ENCODE measurements at regions not wholly inside any gene's neighbourhood (a gene's known extent, or its start where the extent isn't known, plus 50 kb on each side); places are given as distances from the start of the nearest gene placed in this dataset.
"Not testable (repeated sequence)": the region's sequence is repeated elsewhere in the genome, so short reads cannot be mapped to it uniquely, and the experiment has no call there.

GRCh38 chr1:113185463-113186104, 112.6 kb downstream of the LRIG2 start:
- no peak for DNase-seq (ENCODE audit: low read depth in 4 of 4, low spot score in 3 of 4)

DNA sequence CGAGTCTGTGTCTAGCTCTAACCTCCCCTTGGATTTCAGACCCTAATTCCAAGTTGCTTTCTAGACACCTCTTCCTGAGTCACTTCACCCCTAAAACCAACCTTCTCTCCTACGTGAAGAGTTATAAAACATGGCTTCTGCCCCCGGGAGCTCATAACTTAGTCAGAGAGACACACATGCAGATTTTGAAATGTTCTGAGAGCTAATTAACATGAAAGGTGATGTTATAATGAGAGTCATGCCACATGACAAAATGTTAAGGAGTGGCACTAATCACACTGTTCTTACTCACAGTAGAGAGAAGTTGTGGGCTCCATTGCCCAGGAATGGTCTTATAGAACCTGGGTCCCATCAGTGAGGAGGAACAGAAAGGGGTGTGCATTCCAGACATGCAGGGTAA, 117.1 kb downstream of the LRIG2 start:
- no peak for DNase-seq (ENCODE audit: low read depth in 4 of 4, low spot score in 3 of 4)

GRCh38 chr1:113190930-113191329, 117.9 kb downstream of the LRIG2 start:
- no peak for DNase-seq (ENCODE audit: low read depth in 4 of 4, low spot score in 3 of 4)

DNA sequence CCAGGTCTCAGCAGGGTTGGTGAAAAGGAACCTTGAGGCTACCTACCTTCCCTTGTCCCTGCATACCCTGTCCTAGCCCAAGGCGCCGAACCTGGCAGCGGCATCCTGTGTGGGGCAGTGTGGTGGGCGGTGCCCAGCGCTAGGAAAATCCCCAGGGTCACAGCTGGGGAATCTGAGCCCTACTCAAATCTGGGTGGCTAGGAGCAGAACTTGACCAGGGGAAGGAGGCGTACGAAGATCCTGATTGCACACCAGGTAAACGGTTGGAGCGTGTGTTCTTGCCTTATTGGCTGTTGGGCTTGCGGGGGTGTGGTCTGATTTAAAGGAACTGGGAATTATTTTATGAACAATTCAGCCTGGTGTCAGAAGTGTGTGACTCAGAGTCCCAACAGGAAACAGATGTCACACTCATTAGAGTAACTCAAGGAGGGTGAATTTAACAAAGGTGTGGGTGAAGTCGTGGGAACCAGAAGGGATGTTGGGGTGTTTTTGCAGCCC, 118.6 kb downstream of the LRIG2 start:
- DNase-seq (ENCODE audit: low read depth in 4 of 4, low spot score in 3 of 4) = no peak

GRCh38 chr1:113192242-113192641, 119.2 kb downstream of the LRIG2 start:
- no peak for DNase-seq (ENCODE audit: low read depth in 4 of 4, low spot score in 3 of 4)

- no peak for DNase-seq (ENCODE audit: low read depth in 4 of 4, low spot score in 3 of 4)
These were observed 120.0 kb downstream of the LRIG2 start for GRCh38 chr1:113192980-113193379.

DNA sequence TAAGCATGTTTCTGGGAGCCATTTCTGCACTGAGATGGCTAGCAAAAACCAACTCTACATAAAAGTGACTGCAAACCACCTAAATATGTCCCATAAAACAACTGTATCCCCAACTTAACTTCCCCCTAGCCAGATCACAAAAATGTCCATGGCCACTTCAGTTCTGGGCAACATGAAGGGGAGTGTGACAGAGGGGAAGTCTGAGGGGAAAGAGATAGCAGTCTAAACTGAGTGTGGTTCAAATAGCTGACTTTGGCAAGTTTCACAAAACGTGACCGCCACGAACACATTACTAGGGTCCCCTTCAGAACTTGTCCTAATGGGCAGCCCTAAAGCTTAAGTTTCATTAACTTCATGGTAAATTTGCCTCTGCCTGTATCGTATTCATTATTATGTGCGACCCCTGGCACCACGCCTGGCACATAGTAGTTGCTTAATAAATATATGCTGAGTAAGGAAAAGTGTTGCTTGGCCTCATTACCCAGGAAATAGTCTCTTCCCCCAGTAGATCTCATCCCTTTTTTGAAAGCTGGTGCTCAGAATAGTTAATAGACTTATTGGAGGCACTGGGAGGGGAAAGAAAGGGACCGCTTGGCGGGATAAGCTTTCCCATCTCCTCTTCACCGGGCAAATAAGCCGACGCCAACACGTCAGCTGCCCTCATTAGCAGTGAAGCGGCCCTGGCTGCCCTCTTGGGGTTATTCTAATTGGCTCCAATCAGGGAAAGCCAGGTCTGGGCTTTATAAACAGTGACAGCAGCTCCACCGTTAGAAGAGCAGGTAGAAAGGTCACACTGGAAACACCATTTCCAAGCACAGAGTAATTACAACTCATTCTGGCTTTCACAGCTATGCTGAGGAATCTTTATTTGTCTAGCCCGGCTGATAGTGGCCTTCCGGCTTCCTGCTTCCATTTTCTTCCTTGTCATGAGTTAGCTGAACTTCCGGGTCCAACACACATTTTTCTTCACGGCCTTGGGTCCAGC, 122.1 kb downstream of the LRIG2 start:
- DNase-seq (ENCODE audit: low read depth in 4 of 4, low spot score in 3 of 4) = no peak

DNA sequence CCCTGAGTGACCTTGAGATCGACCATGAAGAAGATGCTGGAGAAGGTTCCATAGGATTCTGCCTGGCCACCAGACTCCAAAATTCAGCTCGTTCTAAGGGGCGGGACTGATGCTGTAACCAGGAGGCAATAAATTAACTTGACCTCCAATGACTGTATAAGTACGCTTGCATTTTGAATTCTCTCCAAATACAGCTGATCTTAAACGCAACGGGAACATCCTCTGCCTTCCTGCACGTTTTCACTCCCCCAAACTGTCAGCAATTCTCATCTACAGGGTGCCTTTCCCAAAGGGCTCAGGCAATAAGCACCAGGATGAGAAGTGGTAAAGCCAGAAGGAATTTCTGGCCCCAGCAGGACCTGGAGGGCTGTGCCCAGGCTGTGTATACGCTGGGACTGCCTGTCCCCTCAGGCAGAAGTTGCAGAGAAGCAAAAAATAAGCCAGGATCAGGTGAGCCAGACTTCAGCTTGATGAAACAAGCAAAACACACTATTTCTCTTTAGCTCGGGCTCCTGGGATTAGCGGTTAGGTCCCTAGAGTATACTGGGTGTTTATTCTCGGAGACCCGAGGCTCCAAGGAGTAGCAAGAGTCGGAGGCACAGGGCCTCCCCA, 124.8 kb downstream of the LRIG2 start:
- no peak for DNase-seq (ENCODE audit: low read depth in 4 of 4, low spot score in 3 of 4)

DNA sequence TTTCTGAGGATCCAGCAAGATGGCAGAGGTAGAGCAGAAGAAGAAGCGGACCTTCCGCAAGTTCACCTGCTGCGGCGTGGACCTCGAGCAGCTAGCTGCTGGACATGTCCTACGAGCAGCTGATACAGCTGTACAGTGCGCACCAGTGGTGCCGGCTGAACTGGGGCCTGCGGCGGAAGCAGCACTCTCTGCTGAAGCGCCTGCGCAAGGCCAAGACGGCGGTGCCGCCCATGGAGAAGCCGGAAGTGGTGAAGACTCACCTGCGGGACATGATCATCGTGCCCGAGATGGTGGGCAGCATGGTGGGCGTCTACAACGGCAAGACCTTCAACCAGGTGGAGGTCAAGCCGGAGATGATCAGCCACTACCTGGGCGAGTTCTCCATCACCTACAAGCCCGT, 125.8 kb downstream of the LRIG2 start:
- DNase-seq (ENCODE audit: low read depth in 4 of 4, low spot score in 3 of 4) = no peak

- DNase-seq (ENCODE audit: low read depth in 4 of 4, low spot score in 3 of 4) = no peak
These were observed 126.9 kb downstream of the LRIG2 start for GRCh38 chr1:113199760-113200455.

DNA sequence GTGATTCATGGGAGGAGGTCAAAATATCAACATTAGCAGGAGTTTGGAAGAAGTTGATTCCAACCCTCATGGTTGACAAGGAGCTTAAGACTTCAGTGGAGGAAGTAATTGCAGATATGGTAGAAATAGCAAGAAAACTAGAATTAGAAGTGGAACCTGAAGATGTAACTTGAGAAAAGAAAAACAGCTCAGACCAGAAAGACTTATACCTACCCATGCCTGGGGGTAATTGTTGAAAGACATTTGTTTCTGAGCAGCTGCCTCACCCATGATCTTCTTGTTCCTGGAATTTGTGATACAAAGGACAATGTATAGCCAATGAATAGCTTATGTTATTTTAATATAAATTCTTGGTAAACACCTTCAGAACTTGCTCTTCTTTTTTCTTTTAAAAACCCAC, 128.6 kb downstream of the LRIG2 start:
- DNase-seq (ENCODE audit: low read depth in 4 of 4, low spot score in 3 of 4) = no peak

DNA sequence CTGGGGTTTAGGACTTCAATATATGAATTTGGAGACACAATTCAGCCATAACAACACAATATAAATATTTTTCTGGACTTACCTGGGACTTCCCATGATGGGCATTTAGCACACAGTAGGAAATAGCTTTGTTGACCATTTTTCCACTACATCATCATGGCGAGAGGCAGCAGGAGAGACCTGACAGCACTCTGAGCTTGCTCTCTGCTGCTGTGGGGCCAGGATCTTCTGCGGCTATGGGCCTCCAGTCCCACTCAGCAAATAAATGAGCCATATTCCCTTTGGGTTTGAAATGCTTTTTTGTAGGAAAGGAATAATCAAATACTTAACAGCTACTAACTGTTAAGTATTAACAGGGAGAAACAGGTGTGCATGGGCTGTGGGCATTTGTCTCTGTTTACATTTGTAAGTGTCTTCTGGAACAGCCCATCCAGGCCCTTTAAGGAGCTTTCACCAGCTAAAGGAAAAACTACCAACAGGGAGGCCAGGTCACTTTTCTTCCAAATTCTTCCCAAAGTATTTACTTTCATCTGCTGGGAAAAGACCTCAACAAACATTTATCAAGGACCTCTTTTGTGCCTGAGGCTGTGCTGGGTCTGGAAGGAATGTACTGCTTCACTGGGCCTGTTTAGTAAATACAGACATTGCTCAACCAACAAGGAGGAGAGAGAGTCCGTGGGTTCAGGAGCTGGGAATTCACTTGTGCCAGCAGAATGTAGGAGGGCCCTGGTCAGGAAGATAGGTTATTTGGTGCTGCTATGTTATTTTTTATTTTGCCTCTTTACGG, 133.2 kb downstream of the LRIG2 start:
- no peak for DNase-seq (ENCODE audit: low read depth in 4 of 4, low spot score in 3 of 4)

DNA sequence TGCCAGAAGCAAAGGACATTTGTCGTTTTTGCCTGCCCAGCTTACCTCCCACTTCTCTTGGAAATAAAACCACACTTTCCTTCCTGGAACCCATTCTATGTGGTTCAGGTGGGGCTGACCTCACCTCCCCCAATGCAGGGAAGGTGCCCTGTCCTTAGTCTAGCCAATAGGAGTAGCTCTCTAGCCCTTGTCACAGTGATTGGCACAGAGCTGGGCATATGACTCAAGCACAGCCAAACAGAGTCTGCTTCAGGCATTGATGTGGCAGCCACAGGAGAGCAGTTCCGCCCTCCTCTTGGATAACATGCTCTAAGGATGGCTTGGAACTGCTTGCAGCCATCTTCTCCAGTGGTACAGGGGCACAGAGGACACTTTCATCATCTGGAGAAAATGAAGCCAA, 134.0 kb downstream of the LRIG2 start:
- DNase-seq (ENCODE audit: low read depth in 4 of 4, low spot score in 3 of 4) = no peak

GRCh38 chr1:113207457-113207856, 134.5 kb downstream of the LRIG2 start:
- DNase-seq (ENCODE audit: low read depth in 4 of 4, low spot score in 3 of 4) = no peak

GRCh38 chr1:113208425-113208824, 135.4 kb downstream of the LRIG2 start:
- DNase-seq (ENCODE audit: low read depth in 4 of 4, low spot score in 3 of 4) = not testable (repeated sequence)

- no peak for DNase-seq (ENCODE audit: low read depth in 4 of 4, low spot score in 3 of 4)
These were observed 137.2 kb downstream of the LRIG2 start for GRCh38 chr1:113210248-113210647.

- no peak for DNase-seq (ENCODE audit: low read depth in 4 of 4, low spot score in 3 of 4)
These were observed 138.5 kb downstream of the LRIG2 start for GRCh38 chr1:113211467-113211866.

DNA sequence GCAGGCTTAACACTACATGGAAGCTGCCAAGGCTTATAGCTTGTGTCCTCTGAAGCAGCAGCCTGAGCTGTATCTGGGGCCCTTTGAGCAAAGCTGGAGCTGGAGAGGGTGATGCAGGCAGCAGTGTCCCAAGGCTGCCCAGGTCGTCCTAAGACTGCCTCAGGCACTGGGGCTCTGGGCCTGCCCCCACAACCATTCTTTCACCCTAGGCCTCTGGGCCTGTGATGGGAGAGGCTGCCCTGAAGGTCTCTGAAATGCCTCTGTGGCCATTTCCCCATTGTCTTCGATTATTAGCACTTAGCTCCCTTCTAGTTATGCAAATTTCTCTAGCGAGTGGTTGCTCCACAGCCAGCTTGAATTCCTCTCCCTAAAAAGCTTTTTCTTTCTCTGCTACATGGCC, 142.0 kb downstream of the LRIG2 start:
- DNase-seq (ENCODE audit: low read depth in 4 of 4, low spot score in 3 of 4) = no peak

DNA sequence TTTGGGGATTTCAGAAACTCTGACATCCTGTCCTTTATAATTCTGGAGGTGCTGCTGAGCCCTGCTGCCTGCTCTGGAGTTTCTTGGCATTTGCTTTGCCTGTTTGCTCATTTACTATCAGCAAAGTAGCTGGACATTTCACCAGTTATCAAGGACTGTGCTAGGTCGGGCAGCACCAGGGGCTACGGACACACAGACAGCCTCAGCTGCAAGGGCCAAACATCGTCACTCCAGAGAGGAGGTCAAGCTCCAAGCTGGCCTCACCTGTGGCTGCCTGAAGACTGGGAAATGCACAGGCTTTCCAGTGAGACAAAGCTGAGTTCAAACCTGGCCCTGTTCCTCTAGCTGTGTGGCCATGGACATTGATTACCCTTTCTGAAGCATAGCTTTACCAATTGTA, 143.7 kb downstream of the LRIG2 start:
- no peak for DNase-seq (ENCODE audit: low read depth in 4 of 4, low spot score in 3 of 4)
